ENCODE measurements at regions not wholly inside any gene's neighbourhood (a gene's known extent, or its start where the extent isn't known, plus 50 kb on each side); places are given as distances from the start of the nearest gene placed in this dataset.

GRCh38 chr21:14881863-14882499 is 182.8 kb downstream of the NRIP1 start:
- POLR2A ChIA-PET: no interaction called here
- Histone ChIP-seq H2AFZ (ENCODE audit: low read length) (no peak overlapping the region), H3K36me3 (ENCODE audit: insufficient read depth, low read length) (no peaks in the 10 kb centered on the region), H3K4me3 (ENCODE audit: low read depth, low read length, poor library complexity, severe bottlenecking) (no peak overlapping the region), H3K9me2 (ENCODE audit: insufficient read depth, low read length) (no peaks in the 10 kb centered on the region), H3K4me2 (ENCODE audit: low read length) (no peak overlapping the region), H3K27ac (ENCODE audit: low read depth, low read length, poor library complexity, severe bottlenecking) (no peak overlapping the region), H3K9me3 (ENCODE audit: low read length) (no peaks in the 10 kb centered on the region), H3K79me2 (ENCODE audit: insufficient read depth, low read depth, low read length) (no peaks in the 10 kb centered on the region), H4K20me1 (ENCODE audit: insufficient read depth, low read length) (no peaks in the 10 kb centered on the region), H3K4me1 (ENCODE audit: insufficient read depth, low read length, poor library complexity, severe bottlenecking) (no peaks in the 10 kb centered on the region)
- DNase-seq (ENCODE audit: low spot score): no peak
- BruUV-seq (replicated peaks): no TSS peak
- CTCF ChIA-PET (ENCODE audit: unreplicated experiment): no interaction called here
- intact Hi-C loops (cut with micrococcal nuclease; ENCODE audit: unreplicated experiment): no loop called here
- TF ChIP-seq CTCF (conservative IDR thresholded peaks at IDR 0.05; ENCODE audit: low read length) (no peak), EZH2phosphoT487 (IDR thresholded peaks at IDR 0.05; ENCODE audit: borderline replicate concordance, low read depth, low read length) (no peak)

GRCh38 chr21:14880922-14881321 is 183.9 kb downstream of the NRIP1 start:
- ChIA-PET POLR2A (interaction anchor here (0.7 kb wide), 1 partner anchor 10 kb away, joined by 3 read pairs; no protein-coding TSS in a partner anchor), CTCF (ENCODE audit: unreplicated experiment) (interaction anchor here (1.2 kb wide), 1 partner anchor 15 kb away, joined by 3 read pairs; no protein-coding TSS in a partner anchor)
- Histone ChIP-seq H2AFZ (ENCODE audit: low read length) (no peak overlapping the region), H3K27ac (ENCODE audit: low read depth, low read length, poor library complexity, severe bottlenecking) (no peak overlapping the region), H3K4me1 (ENCODE audit: insufficient read depth, low read length, poor library complexity, severe bottlenecking) (no peaks in the 10 kb centered on the region), H3K9me2 (ENCODE audit: insufficient read depth, low read length) (no peaks in the 10 kb centered on the region), H3K9me3 (ENCODE audit: low read length) (no peaks in the 10 kb centered on the region), H4K20me1 (ENCODE audit: insufficient read depth, low read length) (no peaks in the 10 kb centered on the region), H3K36me3 (ENCODE audit: insufficient read depth, low read length) (no peaks in the 10 kb centered on the region), H3K4me2 (ENCODE audit: low read length) (no peak overlapping the region), H3K4me3 (ENCODE audit: low read depth, low read length, poor library complexity, severe bottlenecking) (no peak overlapping the region), H3K79me2 (ENCODE audit: insufficient read depth, low read depth, low read length) (no peaks in the 10 kb centered on the region)
- TF ChIP-seq EZH2phosphoT487 (IDR thresholded peaks at IDR 0.05; ENCODE audit: borderline replicate concordance, low read depth, low read length) (no peak), CTCF (conservative IDR thresholded peaks at IDR 0.05; ENCODE audit: low read length) (no peak)
- no TSS peak for BruUV-seq (replicated peaks)
- intact Hi-C loops (cut with micrococcal nuclease; ENCODE audit: unreplicated experiment): no loop called here
- DNase-seq (ENCODE audit: low spot score): no peak

GRCh38 chr21:14879458-14879857 is 185.3 kb downstream of the NRIP1 start:
- no peak overlapping the region for H3K27ac ChIP-seq (ENCODE audit: low read depth, low read length, poor library complexity, severe bottlenecking)
- H3K4me1 ChIP-seq (ENCODE audit: insufficient read depth, low read length, poor library complexity, severe bottlenecking): no peaks in the 10 kb centered on the region
- no peak for DNase-seq (ENCODE audit: low spot score)
- H3K36me3 ChIP-seq (ENCODE audit: insufficient read depth, low read length): no peaks in the 10 kb centered on the region
- no peaks in the 10 kb centered on the region for H3K9me3 ChIP-seq (ENCODE audit: low read length)
- no peaks in the 10 kb centered on the region for H3K79me2 ChIP-seq (ENCODE audit: insufficient read depth, low read depth, low read length)
- intact Hi-C loops (cut with micrococcal nuclease; ENCODE audit: unreplicated experiment): no loop called here
- no peak overlapping the region for H3K4me3 ChIP-seq (ENCODE audit: low read depth, low read length, poor library complexity, severe bottlenecking)
- ChIA-PET CTCF (ENCODE audit: unreplicated experiment) (no interaction called here), POLR2A (interaction anchor here (1.0 to 1.7 kb wide), 2 partner anchors 10 to 415 kb away, joined by 3 to 6 read pairs; no protein-coding TSS in a partner anchor)
- H3K9me2 ChIP-seq (ENCODE audit: insufficient read depth, low read length): no peaks in the 10 kb centered on the region
- BruUV-seq (replicated peaks): no TSS peak
- no peaks in the 10 kb centered on the region for H4K20me1 ChIP-seq (ENCODE audit: insufficient read depth, low read length)
- no peak overlapping the region for H2AFZ ChIP-seq (ENCODE audit: low read length)
- no peak overlapping the region for H3K4me2 ChIP-seq (ENCODE audit: low read length)
- TF ChIP-seq CTCF (conservative IDR thresholded peaks at IDR 0.05; ENCODE audit: low read length) (no peak), EZH2phosphoT487 (IDR thresholded peaks at IDR 0.05; ENCODE audit: borderline replicate concordance, low read depth, low read length) (no peak)
